Fibroblast of skin of abdomen (primary cell): ENCODE measurements at regions not wholly inside any gene's neighbourhood (a gene's known extent, or its start where the extent isn't known, plus 50 kb on each side); places are given as distances from the start of the nearest gene placed in this dataset.

Source experiments
- DNase-seq: peaks from one replicate; pipeline ENCODE4 v3.0.0-alpha.2; 2013

DNA sequence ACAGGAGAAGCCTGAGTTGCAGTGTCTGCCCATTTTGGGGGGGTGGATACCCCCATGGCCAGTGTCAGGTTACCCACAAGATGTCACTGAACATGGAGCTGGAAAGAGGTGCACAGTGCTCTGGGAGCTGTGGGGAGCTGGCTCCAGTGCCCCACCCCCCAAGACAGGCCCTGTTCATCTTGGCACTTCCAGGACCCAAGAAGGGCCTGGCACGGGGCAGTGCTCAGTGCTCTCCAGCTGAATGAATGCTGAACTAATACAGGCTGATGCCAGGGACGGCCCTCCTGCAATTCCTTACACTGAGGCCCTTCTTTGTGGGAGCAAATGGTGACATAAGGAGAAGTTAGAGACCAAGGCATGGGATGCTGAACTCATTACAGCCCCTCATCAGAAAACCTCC, 163.4 kb upstream of the GLI2 start:
- DNase-seq = no peak

DNA sequence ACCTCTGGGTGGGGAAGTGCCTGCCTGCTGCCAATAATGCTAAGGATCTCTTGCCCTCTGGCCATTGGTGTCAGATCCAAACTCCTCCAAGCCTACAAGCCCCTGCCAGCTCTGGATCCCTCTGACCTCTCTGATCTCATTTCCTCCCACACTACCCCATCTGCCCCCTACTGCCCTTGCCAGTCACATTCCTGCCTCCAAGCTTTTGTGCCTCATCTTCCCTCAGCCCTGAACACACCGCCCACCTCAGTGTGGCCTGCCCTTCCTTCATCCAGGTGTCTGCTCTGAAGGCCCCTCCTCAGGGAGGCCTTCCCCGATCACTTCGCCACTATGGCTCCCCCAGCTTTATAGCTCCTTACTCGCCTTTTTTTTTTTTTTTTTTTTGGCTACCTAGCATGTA, 161.0 kb upstream of the GLI2 start:
- no peak for DNase-seq

DNA sequence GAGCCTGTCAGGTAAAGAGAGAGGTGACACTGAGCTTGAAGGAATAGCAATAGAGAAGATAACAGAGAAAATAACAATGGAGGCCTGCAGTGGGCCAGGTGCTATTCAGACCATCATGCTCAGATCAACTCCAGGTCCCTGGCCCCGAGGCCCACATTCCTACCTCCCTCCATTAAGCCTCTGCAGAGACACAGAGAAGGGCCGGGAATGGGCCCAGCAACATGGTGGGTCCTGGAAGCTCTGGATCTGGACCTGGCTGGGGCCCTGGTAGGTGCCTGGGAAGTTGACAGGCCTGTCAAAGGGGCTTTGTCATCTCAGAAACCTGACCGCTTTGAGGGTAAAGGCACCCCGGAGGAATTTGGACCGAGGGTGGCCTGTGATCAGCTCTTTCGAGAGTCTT, 159.7 kb upstream of the GLI2 start:
- no peak for DNase-seq

DNA sequence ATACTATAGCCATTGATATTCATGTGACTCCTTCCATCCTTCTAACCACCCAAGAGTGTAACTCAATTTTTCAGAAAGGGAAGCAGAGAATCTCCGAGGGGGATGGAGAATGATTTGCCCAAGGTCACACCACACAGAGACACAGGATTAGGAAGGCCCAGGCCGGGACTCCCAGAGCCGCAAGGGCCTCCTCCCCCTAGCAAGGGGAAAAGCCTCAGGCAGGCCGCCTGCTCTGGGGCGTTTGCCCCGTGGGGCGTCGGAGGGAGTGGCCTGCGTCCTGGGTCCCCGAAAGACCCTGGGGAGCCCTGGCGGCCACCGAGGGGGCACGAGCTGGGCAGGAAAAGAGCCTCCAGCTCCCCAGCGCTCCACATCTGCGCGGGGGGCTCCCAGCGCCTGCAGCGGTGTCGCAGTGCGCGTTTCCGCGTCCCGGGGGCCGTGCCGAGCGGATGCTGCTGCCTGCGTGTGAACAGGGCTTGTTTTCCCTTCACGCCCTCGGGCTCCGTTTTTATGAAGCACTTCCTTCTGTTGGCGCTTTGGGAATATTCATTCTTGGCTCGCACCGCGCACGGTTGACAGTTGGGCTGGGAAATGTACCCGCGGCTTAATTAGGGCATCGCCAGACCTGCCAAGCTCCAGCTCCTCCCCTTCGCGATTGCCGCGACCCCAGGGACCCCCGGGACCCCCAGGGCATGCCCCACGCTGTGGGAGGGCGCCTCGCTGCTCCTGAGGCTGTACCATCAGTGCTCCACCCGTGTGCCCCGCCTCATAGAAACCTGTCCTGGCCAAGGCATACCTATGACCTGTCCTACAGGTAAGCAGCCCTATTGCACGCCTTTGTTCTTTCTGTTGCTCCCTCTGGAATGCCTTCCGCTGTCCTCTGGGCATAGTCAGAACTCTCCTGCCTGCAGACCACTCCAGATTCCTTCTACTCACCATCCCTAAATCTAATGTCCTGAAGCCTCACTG, 158.9 kb upstream of the GLI2 start:
- DNase-seq = peak; percentile 27

DNA sequence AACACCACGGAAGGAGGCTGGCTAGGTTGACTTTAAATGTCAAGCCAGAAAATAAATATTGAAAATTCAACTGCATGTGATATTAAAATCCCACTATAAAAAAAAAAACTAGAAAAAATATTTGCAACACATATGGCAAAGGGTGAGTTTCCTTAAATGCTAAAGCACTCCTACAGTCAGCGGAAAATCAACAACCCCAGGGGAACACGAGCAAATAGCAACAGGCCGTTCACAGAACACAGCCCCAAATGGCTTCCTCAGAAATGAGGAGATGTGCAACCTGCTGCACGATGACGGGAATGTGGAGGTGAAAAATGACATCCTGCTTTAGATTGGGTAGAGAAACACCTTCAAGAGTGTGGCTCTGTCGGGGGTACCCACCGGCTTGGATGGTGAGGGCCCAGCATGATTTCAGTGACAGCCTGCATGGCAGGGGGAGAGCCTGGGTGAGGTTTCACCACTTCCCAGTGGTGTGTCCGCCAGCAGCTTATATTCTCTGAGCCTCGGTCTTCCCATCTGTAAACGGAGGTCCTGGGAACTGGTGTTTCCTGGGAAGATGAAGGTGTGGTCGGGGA, 157.9 kb upstream of the GLI2 start:
- DNase-seq = no peak

DNA sequence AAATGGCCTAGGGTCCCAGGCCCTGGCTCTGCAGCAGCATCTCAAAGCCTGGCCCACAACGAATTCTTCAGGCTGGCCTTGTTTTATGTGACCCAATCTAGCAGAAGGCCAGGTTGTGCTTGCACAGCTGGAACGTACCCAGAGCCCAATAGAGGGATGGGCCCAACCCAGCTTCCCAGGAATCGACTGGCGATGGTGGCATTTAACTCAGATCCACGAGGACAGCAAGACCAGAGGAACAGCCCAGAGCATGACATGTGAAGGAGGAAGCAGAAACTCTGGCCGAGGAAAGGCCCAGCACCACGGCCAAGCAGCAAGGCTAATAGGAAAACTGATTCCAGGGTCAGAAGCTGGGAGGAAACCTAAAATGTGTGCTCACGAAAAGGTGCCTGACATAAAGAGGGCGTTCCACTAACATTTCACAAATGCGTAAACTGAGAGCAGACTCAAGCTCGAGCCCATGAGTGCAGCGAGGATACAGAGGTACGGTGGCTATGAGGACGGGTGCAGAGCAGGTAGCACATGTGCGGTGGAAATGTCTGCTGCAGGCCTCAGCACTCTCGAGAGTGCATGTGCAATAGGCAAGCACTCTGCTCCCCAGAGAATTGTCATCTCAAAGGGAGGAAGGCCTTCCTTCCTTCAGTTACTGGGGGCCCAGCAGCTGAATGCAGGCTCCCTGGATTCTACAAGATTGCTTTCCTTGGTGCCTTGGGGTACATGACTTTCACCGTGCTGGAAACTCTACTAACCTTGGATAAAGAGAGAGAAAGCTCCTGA, 156.9 kb upstream of the GLI2 start:
- DNase-seq = no peak

DNA sequence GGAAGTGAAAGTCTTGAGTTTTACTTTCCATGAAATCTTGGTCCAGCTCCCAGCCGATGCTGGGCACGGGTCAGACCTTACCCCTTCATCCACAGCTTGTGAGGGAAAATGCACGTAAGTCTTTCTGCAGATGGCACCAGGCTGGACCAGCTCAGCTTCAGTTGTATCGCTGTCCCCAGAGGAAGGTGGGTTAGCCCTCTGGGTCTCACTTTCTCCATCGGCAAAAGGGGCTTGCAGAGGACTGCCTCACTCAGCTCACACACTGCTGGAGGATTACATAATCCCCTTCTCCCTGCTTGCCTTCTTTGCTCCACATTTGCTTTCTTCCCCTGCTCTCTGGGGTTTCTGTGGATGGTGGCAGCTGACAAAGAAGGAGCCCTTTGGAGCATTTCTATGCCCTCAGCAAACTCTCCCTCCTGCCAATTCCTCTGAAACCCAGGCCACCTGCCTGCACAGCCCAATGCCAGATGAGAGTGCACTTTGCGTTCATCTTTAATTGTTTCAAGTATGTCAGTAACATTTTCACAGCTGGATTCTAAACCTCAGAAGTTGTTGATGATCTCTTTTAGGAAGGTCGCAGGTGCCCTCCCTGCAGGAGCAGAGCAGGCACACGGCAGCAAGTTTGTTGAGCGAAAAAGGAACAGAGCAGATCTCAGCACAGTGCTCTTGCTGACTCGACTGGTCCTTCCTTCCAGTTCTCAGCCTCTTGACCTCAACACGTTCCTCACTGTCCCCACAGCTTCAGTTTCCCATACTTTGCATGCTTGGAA, 155.6 kb upstream of the GLI2 start:
- no peak for DNase-seq

DNA sequence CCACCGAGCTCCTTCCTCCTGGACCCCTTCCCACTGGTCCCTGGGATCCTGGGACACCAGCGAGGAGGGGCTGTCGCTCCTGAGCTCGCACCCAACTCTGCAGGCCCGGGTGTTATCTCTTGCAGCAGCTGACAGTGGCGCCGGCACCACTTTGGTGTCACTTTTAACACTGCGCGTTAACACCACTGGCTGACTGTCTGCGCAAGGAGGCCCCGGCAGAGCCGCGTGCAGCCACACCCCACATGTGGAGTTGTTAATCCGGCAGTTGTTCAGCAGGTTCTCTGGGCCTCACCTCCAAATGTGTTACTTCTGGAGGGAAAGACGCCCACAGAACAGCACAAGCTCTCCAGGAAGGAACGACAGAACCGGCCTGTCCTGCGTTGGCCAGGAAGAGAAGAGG, 155.0 kb upstream of the GLI2 start:
- DNase-seq = no peak

DNA sequence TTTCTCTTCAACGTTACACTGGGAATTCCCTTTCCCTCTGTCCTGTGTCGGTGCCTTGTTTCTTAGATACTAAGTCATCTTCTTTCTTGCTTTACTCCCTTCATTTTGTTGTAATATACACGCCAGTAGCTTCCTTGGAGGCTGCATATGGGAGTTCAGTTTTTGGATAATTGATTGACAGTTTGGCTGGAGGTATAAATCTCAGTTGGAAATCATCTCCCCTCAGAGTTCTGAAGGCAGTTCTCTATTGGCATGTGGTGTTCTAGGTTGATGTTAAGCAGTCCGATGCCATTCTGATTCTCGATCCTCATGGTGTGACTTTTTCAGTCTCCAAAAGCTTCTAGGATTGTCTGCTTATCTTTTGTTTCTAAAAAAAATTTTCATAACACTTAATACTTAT, 152.5 kb upstream of the GLI2 start:
- DNase-seq = no peak

DNA sequence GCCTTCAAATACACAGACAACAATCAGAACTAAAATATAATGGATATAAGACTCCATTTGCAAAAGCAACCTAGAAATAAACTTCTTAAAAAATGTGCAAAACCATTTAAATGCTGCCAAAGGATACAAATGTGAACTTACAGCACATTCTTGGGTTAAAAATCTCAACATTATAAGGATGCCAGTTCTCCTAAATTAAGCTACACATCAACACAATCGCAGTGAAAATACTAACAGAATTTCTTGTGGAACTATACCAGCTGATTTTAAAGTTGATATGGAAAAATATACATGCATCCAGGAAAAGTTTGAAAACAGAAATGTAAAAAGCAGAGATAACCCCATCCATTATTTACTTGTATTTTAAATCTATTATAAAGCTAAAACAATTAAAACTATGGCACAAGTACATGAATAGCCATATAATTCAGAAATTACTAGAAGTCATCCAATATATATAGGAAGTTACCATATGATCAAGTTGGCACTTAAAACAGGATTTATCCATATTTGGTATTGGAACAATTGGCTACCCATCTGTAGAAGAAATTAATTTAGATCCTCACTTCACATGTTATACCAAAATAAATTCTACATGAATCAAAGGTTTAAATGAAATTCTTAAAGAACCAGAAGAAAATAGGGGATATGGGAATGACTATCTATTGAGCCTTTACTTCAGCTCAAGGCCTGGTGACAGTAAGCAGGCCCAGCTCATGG, 151.7 kb upstream of the GLI2 start:
- DNase-seq = no peak

DNA sequence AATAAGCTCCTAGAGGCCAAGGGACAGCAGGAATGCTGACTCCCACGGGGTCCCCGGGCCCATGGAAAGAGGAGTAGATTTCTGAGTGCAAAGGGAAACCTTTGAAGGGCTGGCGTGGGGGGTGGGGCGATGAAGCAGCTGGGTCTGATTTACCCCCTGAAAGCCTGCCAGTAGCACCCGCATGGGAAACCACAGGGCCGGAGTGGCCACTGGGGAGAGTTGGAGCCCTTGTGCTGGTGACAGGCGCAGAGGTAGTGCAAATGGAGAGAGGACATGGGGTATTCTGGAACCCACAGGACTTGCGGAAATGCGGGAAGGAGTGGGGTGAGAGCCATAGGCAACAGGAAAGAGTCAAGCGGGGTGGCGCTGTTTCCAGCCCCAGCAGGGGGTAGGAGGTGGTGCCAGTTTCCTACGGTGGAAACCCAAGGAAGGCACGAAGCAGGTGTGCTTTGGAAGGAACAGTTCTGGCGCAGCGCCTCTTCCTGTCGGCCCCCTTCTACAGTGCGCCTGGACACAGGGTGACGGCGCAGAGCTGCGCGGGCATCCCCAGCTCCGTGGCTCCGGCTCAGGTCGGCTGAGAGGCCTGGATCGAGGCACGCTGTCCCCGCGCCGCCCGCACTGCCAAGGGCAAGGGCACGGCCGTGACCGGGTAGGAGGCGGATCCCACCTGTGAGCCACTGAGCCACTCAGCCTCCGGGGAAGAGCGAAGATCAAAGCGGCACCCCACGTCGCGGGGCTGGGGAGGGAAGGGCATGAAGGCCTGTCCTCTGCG, 149.0 kb upstream of the GLI2 start:
- DNase-seq = peak; percentile 25

DNA sequence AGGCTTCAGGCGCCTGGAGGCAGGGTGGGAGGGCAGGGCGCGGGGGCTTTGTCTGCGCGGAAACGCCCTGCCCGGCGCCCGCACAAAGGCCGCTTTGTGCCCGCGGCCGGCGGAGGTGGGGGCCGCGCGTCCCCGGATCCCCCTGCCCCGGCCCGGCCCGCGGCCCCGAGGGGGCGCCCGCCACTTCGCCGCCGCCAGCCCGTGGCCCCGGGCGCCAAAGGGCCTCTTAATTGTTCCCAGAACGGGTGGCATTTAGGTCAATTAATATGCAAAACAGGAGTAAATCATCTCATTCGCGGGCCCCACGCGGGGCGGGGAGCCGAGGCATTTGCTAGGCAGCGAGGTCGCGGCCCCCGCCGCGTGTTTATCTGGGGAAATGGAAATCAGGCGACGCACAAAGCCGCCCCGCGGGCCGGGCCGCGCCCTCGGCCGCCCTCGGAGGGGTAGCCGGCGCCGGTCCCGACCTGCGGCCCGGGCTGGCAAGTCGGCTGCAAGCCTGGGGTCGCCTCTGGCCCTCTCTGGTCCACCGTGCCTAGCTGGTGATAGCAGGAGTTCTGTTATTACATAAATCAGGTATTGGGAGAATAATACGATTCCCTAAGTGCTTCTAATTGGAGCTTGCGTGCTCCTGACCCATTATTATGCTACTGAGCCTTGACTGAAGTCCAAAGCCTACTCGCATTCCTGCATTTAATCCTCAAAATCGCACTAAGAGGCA, 148.2 kb upstream of the GLI2 start:
- DNase-seq = no peak

DNA sequence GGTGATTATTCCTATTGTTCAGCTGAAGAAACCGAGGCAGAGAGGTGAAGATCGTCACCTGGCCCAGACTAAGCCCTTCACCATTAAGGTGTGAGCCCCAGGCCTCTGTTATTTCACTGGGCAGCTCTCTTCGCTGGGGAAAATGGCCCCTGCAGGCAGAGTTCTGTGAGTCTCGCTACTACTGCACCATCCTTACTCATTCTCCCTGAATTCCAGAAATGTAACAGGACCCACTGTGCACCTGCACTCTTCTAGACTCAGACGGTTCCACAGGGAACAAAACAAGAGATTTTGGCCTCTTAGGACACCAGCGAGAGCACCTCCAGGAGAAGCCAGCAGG, 147.7 kb upstream of the GLI2 start:
- DNase-seq = no peak

DNA sequence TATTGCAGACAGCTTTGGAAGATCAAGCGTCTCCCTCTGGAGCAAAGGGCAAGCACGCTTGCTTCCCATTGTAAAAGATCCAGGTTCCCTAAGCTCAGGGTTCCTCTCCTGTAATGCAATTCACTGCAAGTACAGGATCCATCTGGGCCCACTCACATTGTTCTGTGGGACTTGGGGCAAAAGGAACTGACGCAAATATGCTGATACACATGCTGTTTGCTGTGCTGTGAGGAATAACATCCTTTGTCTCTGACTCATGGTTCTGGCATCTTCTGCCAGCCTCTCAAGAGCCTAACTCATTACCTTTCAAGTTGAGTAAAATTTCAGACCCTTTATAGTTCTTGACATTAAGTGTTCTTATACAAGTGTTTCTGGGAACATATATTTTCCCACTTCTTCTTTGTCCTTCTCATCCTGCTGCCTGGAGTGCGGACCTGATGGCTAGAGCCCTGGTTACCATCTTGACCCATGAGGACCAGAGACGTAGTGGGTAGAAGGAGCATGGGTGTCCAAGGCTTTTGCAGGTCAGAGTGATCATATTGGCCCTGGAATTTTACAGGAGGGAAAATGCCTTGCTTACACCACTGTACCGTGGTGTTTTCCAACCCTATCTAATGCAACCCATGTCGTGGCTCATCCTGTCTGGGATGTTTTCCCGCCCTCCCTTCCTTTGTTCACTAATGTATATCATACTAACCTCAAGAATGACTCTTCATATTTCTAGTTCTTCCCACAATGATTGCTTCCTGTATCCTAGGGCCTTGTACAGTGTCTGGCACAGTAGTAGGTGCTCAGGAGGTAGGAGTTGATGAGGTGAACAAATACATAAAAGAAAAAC, 145.7 kb upstream of the GLI2 start:
- peak; percentile 94 for DNase-seq

DNA sequence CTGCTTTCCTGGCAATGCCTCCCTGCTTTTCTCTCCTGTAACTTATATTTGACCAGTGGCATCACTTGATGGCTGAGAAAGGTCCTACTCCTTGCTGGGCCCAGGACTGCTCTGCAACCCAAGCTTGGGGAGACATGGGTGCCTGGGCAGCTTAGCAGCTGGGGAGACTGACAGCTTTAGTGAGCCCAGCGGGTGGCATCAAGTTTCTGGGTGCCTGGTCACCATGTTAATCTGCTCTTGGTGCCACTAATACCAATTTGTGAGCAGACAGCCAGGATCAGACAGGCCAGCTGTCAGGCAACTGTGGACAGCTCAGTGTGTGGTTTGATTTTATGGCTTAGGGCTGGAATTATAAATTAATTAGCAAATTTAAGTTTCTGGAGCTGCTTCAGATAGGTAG, 144.8 kb upstream of the GLI2 start:
- no peak for DNase-seq

DNA sequence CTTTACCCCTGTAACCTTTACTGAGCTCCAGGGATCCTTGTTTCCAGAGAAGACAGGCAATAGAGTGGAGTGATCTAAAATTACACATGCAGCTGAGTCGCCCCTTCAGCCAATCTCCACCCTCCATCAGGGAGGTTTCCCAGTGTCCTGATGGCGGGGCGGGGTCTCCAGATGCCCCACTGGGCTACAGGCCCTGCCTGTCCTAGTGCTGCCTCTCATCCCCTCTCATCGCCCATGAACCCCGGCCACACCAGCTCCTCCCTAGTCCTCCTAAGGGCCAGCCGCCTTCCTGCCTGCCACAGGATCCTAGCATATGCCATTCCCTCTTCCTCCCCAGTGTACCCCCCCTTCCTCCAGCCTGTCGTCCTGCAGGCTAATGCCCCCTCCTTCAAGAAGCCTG, 144.1 kb upstream of the GLI2 start:
- DNase-seq = no peak

DNA sequence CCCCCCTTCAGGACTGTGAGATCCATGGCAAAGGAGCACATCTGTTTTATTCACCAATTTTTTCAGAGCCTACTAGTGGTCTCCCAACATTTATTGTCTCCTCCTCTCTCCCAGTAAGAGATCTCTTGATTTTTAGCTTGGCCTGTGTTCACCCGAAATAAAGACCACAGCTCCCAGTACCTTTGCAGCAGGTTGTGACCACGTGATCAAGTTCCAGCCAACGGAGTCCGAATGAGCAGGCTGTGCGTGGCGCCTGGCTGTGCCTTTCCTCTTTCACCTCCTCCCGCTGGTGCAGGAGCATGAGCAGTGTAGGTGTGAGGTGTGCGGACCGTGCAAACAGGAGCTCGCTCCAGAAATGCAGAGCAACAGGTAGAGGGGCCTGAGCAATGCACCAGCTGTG, 143.6 kb upstream of the GLI2 start:
- DNase-seq = no peak

DNA sequence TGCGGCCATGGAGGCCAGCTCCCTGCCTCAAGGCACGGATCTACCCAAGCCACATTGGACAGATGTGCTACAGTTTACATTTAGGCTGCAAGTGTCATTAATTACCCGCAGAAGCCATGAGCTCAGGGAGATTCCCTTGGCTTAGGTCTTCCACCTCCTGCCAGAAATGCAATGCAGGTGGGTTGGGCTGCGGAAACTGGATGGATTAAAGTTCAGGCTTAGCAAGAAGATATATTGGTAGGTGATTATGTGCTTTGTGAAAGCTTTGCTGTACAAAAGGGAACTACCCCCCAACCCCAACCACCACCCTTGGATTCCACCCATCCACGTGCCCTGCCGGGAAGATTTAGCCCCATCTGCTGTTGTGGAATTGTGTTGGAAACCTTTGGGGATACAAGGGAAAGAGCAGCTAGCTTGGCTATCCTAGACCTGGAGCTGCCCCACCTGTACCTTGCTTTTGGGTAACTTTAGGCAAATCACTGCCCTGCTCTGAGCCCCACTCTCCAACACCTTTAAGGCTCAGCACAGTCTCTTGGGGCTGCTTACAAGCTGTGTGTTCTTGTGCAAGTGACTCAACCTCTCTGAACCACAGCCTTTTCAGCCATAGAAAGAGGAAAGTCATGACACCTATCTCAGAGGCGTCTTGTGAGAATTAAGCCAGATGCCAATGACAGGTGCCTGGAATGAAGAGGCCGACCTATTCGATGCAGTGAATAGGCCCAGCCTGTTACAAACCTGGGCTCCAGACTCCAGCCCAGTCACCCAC, 141.6 kb upstream of the GLI2 start:
- no peak for DNase-seq
